ENCODE measurements at regions not wholly inside any gene's neighbourhood (a gene's known extent, or its start where the extent isn't known, plus 50 kb on each side); places are given as distances from the start of the nearest gene placed in this dataset.

DNA sequence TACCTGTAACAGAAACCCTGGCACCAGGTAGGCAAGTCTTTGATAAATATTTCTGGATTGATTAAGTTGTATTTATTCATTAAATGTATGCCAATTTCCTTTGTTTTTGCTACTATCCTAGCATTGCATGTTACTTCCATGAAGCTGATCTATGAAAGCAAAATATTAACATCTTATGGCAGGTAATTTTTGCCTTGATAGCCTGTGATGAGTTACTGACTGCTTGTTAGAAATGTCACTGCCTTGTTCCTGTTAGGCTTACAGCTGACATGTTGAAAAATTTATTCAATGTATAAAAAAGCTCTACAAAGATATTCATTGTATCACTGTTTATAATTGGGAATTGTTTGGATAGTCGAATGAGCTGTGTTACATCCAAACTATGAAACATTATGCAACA is 830.1 kb downstream of the TUSC7 start:
- TF ChIP-seq EZH2phosphoT487 (IDR thresholded peaks at IDR 0.05; ENCODE audit: insufficient read depth, low read depth) (no peak), EZH2 (IDR thresholded peaks at IDR 0.05; ENCODE audit: insufficient read depth, poor library complexity, severe bottlenecking) (no peak)

Data from GM23248 (cell line).